Panc1 (cell line): ENCODE measurements at regions not wholly inside any gene's neighbourhood (a gene's known extent, or its start where the extent isn't known, plus 50 kb on each side); places are given as distances from the start of the nearest gene placed in this dataset.

Experiments
- ATAC-seq: fragments of 200-7000 bp; cut with Tn5 transposase; 2 replicates; pipeline ENCODE4 v1.9.1; 2020; ENCODE audit warnings: mild to moderate bottlenecking, moderate library complexity
- BruUV-seq: library from RNA; stranded (reverse); fragments of 400-500 nt; replicated peaks from 2 replicates; lab custom pipeline; 2021; lab: Mats Ljungman, UMichigan
- CTCF ChIA-PET: fragments of 300-600 bp; sonication (Branson Sonifier 250); formaldehyde crosslinking; loops from one replicate; lab custom pipeline; 2022; ENCODE audit warnings: antibody characterized with exemption; lab: Charles Lee
- POLR2A ChIA-PET: fragments of 300-600 bp; sonication (Branson Sonifier 250); formaldehyde crosslinking; loops from one replicate; lab custom pipeline; 2022; ENCODE audit warnings: antibody characterized with exemption; lab: Charles Lee
- DNase-seq: peaks from one replicate; pipeline ENCODE4 v3.0.0-alpha.2; 2010; ENCODE audit warnings: low read depth, low spot score
- H3K27ac ChIP-seq: 2 replicates; pipeline ENCODE4 v1.5.1; 2011; ENCODE audit warnings: mild to moderate bottlenecking, low read length, inconsistent platforms
- H3K27me3 ChIP-seq: fragments of 200-500 bp; sonication (Bioruptor generic); 2 replicates; pipeline ENCODE4 v1.6.0; 2014; ENCODE audit warnings: low read length, inconsistent platforms; ENCODE audit not compliant: control insufficient read depth, insufficient read depth
- H3K36me3 ChIP-seq: fragments of 200-500 bp; sonication (Bioruptor generic); 2 replicates; pipeline ENCODE4 v1.5.1; 2014; ENCODE audit warnings: inconsistent platforms, mild to moderate bottlenecking, low read length, moderate library complexity; ENCODE audit not compliant: control insufficient read depth, insufficient read depth
- H3K4me1 ChIP-seq: 2 replicates; pipeline ENCODE4 v1.5.1; 2011; ENCODE audit warnings: inconsistent platforms, mild to moderate bottlenecking, low read length, moderate library complexity; ENCODE audit not compliant: control insufficient read depth, insufficient read depth
- H3K4me3 ChIP-seq, 2 experiments: 2 replicates each; pipeline ENCODE4 v1.5.1; 2011 to 2012; ENCODE audit warnings: low read depth in 2 of 2, low read length in 2 of 2, mild to moderate bottlenecking in 2 of 2, inconsistent platforms in 1 of 2, moderate library complexity in 1 of 2
- H3K9me3 ChIP-seq: fragments of 200-500 bp; sonication (Bioruptor generic); 2 replicates; pipeline ENCODE4 v1.5.1; 2014; ENCODE audit warnings: low read depth, mild to moderate bottlenecking, inconsistent platforms, low read length, moderate library complexity; ENCODE audit not compliant: control insufficient read depth, insufficient read depth
- POLR2AphosphoS5 ChIP-seq: IDR thresholded peaks from 2 replicates; pipeline ENCODE4 v1.6.1; 2012; ENCODE audit warnings: mild to moderate bottlenecking, low read depth, low read length, moderate library complexity
- SIN3A ChIP-seq: IDR thresholded peaks from 2 replicates; pipeline ENCODE4 v1.6.1; 2012; ENCODE audit warnings: low read depth, mild to moderate bottlenecking, low read length, moderate library complexity, borderline replicate concordance; ENCODE audit not compliant: insufficient read depth
- TCF7L2 ChIP-seq: IDR thresholded peaks from 2 replicates; pipeline ENCODE4 v1.6.1; 2011; ENCODE audit warnings: mild to moderate bottlenecking, low read depth, low read length, inconsistent platforms
- in situ Hi-C: cut with HindIII; loops from 2 replicates; pipeline ENCODE4 v1.10.0; 2016; ENCODE audit warnings: low sequenced_read_pairs, low pct_unique_long_range_greater_than_20kb
- intact Hi-C: fragments of 100-400 bp; cut with micrococcal nuclease; formaldehyde crosslinking; loops from one replicate; pipeline ENCODE4 v1.10.0; 2022; ENCODE audit not compliant: unreplicated experiment
- TF ChIP-seq, protein P1 (sequence below), 2 experiments: IDR thresholded peaks; 2 replicates each; pipeline ENCODE4 v1.6.1; 2011 to 2012; ENCODE audit warnings: low read depth in 2 of 2, control low read depth in 1 of 2, low read length in 1 of 2, mild to moderate bottlenecking in 1 of 2, moderate library complexity in 1 of 2; ENCODE audit not compliant: insufficient read depth in 1 of 2
- TF ChIP-seq, protein P2 (sequence below): fragments of 450-650 bp; IDR thresholded peaks from 2 replicates; pipeline ENCODE4 v1.5.1; 2017; ENCODE audit warnings: mild to moderate bottlenecking

DNA sequence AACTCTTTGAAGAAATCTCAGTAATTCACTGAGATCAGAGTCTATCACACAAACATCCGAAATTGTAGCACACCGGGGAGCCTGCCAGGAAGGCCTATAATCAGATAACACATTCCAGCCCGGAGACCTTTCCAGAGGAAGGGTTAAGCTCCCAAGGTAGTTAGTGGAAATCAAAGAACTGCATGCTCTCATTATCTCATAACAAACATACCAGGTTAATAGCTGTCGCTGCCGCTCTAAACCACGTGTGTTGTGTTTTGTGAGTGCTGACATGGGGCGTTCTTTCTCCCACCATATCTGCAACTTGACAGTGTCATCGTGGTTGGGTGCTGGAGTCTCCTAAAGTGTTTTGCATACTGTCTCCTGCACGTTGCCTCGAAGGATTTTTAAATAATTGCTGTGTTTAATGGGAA is 120.7 kb upstream of the CARD11 start:
- no peak for TF ChIP-seq SIN3A
- no peak for TF ChIP-seq POLR2AphosphoS5
- TF ChIP-seq, protein P1, sequence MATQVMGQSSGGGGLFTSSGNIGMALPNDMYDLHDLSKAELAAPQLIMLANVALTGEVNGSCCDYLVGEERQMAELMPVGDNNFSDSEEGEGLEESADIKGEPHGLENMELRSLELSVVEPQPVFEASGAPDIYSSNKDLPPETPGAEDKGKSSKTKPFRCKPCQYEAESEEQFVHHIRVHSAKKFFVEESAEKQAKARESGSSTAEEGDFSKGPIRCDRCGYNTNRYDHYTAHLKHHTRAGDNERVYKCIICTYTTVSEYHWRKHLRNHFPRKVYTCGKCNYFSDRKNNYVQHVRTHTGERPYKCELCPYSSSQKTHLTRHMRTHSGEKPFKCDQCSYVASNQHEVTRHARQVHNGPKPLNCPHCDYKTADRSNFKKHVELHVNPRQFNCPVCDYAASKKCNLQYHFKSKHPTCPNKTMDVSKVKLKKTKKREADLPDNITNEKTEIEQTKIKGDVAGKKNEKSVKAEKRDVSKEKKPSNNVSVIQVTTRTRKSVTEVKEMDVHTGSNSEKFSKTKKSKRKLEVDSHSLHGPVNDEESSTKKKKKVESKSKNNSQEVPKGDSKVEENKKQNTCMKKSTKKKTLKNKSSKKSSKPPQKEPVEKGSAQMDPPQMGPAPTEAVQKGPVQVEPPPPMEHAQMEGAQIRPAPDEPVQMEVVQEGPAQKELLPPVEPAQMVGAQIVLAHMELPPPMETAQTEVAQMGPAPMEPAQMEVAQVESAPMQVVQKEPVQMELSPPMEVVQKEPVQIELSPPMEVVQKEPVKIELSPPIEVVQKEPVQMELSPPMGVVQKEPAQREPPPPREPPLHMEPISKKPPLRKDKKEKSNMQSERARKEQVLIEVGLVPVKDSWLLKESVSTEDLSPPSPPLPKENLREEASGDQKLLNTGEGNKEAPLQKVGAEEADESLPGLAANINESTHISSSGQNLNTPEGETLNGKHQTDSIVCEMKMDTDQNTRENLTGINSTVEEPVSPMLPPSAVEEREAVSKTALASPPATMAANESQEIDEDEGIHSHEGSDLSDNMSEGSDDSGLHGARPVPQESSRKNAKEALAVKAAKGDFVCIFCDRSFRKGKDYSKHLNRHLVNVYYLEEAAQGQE (IDR thresholded peaks at IDR 0.05; ENCODE audit: insufficient read depth in 1 of 2, low read depth in 2 of 2, low read length in 1 of 2), result no peak
- TF ChIP-seq, protein P2, sequence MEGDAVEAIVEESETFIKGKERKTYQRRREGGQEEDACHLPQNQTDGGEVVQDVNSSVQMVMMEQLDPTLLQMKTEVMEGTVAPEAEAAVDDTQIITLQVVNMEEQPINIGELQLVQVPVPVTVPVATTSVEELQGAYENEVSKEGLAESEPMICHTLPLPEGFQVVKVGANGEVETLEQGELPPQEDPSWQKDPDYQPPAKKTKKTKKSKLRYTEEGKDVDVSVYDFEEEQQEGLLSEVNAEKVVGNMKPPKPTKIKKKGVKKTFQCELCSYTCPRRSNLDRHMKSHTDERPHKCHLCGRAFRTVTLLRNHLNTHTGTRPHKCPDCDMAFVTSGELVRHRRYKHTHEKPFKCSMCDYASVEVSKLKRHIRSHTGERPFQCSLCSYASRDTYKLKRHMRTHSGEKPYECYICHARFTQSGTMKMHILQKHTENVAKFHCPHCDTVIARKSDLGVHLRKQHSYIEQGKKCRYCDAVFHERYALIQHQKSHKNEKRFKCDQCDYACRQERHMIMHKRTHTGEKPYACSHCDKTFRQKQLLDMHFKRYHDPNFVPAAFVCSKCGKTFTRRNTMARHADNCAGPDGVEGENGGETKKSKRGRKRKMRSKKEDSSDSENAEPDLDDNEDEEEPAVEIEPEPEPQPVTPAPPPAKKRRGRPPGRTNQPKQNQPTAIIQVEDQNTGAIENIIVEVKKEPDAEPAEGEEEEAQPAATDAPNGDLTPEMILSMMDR, result no peak
- TF ChIP-seq TCF7L2, result no peak
- no TSS peak for BruUV-seq
- no peaks in the 10 kb centered on the region for H3K27me3 ChIP-seq
- H3K27ac ChIP-seq, result no peak overlapping the region
- H3K4me3 ChIP-seq, result no peak overlapping the region
- H3K36me3 ChIP-seq, result no peaks in the 10 kb centered on the region
- ChIA-PET CTCF (interaction anchor here (0.6 kb wide), 1 partner anchor 175 kb away, joined by 11 read pairs; no protein-coding TSS in a partner anchor), POLR2A (interaction anchor here (0.6 kb wide), 2 partner anchors 24 to 970 kb away, joined by 3 to 8 read pairs; no protein-coding TSS in a partner anchor)
- in situ Hi-C loops (no loop called here), intact Hi-C loops (no loop called here)
- DNase-seq (no peak), ATAC-seq (no peak)
- H3K9me3 ChIP-seq, result no peaks in the 10 kb centered on the region
- H3K4me1 ChIP-seq, result no peaks in the 10 kb centered on the region; the same call in 1 of the 2 replicates

DNA sequence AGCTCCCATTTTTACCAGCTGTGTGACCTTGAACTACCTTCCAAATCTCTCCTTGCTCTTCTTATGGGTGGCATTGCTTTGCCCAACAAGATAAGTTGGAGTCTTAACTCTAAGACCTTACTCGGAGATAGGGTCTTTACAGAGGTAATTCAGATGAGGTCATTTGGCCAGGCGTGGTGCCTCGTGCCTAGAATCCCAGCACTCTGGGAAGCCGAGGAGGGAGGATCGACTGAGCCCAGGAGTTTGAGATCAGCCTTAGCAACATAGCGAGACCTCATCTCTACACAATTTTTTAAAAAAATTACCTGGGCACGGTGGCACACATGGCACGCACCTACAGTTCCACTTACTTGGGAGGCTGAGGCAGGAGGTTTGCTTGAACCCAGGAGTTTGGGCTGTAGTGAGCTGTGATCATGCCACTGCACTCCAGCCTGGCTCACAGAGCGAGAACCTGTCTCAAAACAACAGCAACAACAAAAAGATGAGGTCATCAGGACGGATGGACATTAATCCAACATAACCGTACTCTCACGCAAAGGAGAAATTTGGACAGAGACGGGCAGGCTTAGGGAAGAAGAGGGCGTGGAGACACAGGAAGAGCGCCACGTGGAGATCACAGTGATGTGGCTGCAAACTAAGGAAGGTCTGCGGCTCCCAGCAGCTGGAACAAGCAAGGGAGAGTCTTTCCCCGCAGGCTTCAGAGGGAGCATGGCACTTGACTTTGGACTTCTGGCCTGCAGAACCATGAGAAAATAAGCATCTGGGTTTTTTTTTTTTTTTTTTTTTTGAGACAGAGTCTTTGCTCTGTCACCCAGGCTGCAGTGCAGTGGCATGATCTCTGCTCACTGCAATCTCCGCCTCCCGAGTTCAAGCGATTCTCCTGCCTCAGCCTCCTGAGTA is 122.3 kb upstream of the CARD11 start:
- intact Hi-C loops (no loop called here), in situ Hi-C loops (no loop called here)
- H3K9me3 ChIP-seq, result no peaks in the 10 kb centered on the region
- TF ChIP-seq, protein P1 (IDR thresholded peaks at IDR 0.05; ENCODE audit: insufficient read depth in 1 of 2, low read depth in 2 of 2, low read length in 1 of 2), result no peak
- no peak for TF ChIP-seq TCF7L2
- TF ChIP-seq, protein P2, result no peak
- no peak for TF ChIP-seq POLR2AphosphoS5
- TF ChIP-seq SIN3A, result no peak
- CTCF ChIA-PET, result no interaction called here
- no peak for ATAC-seq
- no peaks in the 10 kb centered on the region; the same call in 1 of the 2 replicates for H3K4me1 ChIP-seq
- POLR2A ChIA-PET, result no interaction called here
- H3K27me3 ChIP-seq, result no peaks in the 10 kb centered on the region
- no peaks in the 10 kb centered on the region for H3K36me3 ChIP-seq
- DNase-seq, result no peak
- BruUV-seq, result no TSS peak
- no peak overlapping the region for H3K27ac ChIP-seq
- no peak overlapping the region for H3K4me3 ChIP-seq
